ENCODE measurements at regions not wholly inside any gene's neighbourhood (a gene's known extent, or its start where the extent isn't known, plus 50 kb on each side); places are given as distances from the start of the nearest gene placed in this dataset.
A peak's percentile ranks its signal among the peaks of the same experiment; 100 is the strongest.
"Not testable (repeated sequence)": the region's sequence is repeated elsewhere in the genome, so short reads cannot be mapped to it uniquely, and the experiment has no call there.

DNA sequence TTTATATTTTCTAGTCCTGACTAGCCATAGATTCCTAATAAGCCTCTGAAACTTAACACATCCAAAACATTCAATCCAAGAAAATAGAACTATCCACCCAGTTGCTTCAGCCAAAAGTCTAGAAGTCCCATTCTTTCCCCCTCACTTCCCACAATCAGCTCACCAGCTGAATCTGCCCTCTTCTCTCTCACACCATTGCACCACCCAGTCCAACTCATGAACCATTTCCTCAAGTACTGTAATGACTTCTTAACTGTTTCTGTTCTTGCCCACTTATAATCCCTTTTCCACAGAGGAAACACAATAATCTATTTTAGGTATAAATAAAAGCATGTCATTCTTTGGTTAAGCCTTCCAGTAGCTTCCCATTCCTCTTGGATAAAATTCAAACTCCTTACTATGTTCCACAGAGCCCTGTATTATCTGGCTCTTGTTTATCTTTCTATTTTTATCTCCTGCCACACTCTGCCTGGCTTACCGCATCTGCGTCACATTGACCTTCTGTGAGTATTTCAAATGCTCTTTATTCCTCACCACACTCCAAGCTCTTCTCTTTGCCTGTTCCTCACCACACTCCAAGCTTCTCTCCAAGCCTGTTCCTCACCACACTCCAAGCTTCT, 205.9 kb upstream of the FRG1 start:
- DNase-seq: not testable (repeated sequence)

DNA sequence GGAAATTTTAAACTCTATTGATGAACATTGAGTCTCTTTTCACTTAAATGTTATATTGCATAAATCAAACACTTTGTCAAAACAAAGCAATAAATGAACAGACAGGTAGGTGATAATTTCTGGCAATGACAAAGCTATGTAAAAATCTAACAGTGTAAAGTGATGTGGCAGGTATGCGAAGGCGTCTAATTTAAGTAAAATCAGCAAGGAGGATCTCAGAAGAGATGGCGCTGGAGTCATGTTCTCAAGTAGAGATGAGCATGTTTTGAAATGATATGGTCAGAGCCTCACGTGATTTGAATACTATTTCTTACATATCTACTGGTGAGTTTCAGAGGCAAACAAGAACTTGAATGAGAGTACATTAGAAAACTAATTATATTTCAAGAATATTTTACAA, 204.0 kb upstream of the FRG1 start:
- DNase-seq: not testable (repeated sequence)

DNA sequence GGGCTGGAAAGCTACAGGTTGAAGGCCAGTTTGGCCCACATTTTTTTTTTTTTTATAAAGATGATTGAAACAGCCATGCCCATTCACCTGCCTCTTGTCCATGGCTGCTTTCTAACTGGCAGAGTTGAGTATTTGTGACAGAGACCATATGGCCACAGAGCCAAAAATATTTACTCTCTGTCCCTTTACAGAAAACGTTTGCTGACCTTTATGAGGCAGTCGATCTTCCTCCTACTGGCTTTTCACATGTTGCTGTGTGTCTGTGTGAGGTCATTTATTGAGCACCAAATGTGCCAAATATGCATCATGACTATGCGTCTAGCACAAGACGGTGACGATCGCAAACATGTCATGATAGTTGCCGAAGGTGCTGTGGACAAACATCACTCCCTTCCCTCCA, 200.6 kb upstream of the FRG1 start:
- DNase-seq: not testable (repeated sequence)

DNA sequence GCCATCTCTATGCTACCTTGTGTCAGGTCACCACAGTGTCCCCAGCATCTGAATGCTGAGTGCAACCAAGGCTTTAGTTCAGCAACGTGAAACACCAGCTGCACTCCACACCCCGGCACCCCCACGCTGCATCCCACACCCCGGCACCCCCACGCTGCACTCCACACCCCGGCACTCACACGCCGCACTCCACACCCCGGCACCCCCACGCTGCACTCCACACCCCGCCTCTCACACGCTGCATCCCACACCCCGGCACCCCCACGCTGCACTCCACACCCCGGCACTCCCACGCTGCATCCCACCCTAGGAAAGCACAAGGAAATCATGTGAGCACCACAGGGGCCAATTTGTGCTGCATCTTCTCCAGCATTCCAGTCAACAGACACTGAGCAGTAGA, 199.8 kb upstream of the FRG1 start:
- no peak for DNase-seq

DNA sequence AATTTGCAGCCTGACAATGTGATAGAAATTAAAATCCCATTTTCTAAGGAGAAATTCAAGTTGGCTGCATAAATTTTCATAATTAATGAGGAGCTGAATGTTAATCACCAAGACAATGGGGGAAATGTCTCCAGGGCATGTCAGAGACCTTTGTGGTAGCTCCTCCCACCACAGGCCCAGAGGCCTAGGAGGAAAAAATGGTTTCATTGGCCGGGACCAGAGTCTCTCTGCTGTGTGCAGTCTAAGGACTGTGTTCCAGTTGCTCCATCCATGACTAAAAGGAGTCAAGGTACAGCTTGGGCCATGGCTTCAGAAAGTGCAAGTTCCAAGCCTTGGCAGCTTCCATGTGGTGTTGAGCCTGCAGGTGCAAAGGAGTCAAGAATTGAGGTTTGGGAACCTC, 187.6 kb upstream of the FRG1 start:
- DNase-seq: not testable (repeated sequence)

DNA sequence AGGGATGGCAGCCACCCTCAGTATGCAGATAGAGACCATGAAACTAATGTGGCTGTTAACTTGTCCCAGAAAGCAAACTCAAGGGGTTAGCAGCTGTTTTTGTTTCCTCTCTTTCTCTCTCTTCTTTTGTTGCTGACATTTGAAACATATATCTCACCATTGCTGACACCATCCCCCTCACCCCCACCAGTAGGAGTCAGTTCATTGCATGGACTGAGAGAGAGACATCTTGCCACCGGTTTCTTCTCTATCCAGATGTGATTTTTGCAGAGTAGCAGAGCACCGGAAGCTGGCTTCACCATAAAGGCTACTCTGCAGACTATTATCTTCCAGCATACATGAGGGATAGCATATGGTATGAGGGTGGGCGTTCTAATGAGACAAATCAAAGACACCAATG, 177.1 kb upstream of the FRG1 start:
- DNase-seq: no peak

DNA sequence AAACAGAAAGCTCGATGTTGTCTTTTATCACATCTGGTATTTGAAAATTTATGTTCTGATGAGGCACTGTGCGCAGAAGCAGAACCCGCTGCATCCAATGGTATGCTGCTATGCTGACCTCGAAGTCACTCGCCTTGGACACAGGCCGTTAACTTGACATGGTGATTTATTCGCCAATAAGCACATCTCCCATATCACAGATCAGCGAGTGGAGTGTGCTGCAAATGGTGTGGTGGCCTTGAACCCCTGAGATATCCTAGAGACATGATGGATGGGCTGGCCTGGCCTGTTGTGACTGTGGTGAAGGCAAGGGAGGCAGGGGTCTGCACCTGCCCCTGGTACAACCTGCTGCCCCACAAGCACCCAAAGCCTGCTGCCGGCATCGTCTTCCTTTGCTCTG, 175.4 kb upstream of the FRG1 start:
- no peak for DNase-seq

DNA sequence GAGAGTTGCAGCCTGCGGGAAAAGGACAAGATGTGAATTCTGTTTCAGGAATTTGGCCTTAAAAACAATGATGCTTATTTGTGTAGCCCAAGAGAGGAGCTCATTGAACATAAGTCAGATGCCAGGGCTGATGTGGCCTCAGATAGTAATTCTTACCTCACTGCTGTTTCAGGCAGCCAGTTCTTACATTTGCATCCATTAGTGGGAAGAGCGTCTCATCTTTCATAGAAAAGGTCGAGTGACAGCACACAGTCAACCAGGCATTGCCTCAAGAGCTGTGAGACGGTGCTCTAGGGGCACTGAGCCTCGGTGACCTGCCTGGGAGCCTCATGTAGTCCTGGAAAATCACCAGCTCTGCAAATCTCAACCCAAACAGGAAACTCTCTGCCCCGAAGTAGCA, 174.9 kb upstream of the FRG1 start:
- no peak for DNase-seq

DNA sequence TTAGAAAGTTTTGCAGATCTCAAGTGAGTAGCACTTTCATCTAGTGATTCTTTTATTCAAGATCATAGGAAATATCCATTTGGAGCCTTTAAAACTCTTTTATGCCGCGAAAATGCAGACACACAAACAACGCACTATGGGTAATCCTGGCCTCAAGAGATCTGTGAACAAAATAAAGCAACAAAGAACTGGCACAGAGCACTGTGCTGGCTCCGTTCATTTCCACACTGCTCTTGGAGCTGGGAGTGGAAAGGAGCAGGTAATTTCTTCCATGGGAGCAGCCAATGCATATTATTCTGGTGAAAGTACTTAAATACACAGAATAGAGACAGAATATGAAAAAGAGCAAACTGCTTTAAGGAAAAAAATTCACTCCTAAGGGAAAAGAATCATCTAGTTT, 172.7 kb upstream of the FRG1 start:
- no peak for DNase-seq

DNA sequence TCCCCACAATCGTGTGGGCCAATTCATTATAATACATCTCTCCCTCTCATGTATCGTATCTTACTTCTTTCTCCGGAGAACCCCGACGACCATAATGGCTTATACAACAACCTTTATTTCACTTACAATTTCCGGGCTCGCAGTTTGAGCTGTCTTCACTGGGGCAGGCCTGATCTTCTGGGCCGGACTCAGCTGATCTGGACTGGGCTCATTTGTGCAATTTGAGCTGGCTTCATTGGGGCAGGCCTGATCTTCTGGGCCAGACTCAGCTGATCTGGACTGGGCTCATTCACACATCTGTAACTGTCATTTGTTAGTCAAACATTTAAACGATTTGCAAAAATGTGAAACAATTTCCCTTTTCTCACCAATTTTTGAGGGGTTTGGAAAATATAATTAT, 171.5 kb upstream of the FRG1 start:
- no peak for DNase-seq

DNA sequence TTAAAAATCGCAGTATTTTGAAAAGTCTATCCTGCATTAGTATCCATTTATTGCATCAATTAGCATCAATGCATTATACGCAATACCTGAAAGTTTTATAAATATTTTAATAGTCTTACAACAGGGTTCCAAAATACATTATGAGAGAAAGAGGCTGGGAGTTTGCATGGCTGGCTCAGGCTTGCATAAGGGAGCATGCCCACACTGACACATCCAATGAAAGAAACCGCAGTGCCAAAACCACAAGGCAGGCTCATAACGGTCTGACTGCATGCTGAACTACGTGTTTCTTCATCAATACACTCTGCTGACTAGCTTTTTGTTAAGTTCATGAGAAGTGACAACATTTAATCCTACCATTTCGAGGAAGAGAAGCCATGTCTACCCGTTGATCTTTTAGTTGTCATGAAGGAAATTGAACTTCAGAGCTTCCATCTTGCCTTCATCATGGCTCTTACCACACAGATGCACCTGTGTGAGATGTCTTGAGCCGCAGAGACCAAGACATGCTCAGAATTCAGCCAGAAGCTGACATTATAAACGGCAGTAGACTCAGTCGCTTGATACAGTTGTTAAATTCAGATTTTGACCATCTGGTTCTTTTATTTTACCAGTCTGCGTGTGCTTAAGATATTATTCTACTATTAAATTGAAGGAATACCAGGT, 168.8 kb upstream of the FRG1 start:
- no peak for DNase-seq

DNA sequence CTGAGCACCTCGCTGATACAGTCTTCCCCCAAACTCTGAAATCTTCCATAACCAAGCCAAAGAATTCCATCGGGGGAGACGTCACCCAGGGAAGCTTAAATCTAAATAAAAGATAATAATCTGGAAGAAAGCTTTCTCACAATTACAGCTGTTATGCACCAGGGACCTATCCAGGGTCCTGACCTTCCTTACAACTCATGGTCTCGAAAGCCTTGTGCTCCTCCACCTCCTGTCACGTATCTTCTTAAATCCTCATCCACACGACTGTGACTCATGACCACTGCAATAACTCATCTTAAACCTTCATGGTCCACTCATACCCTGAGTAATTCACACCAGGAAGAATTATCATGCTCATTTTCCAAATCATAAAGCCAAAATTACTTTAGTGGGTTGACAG, 166.8 kb upstream of the FRG1 start:
- DNase-seq: no peak

DNA sequence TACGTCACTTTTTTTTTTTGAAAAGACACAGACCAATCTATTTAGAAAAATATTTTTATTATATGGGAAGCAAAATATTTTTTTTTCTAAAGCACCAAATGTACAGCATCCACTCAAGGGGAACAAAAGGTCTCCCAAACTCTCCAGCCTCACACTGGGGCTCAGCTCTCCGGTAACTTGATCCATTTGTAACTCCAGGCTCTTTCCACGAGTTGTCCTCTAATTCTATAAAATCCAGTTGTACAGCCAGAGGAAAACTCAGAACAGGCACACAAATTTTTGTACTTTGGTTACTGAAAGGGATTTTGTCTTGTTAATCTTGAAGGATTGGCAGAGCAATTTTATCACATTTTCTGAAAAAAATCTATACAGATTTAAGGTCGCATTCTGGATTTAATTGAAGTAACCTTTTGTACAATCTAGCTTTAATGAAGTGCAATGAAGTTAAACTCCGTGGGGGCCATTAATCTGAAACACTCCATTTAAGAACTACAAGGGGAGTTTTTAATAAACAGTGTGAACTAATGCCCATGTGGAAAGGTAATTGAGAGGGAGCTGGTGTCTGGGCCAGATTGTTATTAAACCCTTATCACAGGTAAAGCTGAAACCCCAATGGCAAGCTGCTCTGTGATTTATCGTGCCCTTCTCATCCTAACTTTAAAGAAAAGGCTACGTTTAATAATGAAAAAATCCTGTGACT, 161.2 kb upstream of the FRG1 start:
- DNase-seq: no peak

DNA sequence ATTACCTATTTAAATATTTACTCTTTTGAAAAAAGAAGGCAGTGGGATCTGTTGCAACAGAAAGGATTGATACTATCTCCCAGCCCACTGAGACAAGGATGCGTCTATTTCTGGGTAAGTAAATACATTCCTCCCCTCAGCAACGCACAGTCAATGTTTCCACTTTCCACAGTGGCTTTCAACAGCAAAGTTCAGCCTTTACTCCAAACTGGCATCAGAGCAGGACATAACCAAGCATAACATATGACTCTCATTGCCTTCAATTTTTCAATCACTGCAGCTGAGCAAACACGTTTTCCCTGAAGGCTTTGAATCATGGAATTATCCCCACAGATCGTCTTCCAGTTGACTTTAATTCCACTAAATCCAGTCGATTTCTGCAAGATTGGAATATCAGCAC, 160.3 kb upstream of the FRG1 start:
- DNase-seq: no peak

DNA sequence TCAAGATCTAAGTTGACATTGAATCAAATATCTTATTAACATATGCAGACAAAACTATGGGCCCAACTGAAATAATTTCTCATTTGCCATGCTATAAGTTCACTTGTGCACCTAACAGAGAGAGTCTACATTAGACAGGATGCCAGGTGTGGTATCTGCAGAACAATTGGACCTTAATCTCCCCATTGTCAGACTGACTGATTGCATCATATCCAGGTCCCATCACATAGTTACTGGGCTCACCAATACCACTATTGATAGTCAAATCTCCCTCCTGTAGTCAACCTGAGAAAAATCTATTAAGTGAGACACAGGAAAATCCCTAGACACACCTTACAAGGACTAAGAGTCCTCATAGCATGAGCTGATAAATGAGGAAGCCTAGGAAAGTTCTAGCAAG, 156.0 kb upstream of the FRG1 start:
- DNase-seq: no peak

DNA sequence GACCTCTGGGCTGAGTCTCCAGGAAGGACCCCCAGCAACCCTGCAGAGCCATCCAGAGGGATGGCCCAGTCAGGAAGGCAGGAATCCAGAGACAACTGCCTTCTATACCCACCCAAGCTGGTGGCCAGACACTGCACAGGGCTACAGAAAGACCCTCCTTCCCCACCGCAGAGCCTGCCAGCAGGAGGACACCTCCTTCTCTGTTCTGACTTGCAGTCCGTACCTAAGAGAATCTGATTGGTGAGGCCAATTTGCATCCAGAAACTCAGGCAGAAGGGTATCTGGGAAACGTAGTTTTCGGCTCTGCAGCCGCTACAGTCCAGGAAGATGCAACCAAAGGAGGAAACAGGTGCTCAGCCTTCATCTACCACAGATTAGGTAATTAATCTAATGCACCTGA, 155.4 kb upstream of the FRG1 start:
- no peak for DNase-seq

DNA sequence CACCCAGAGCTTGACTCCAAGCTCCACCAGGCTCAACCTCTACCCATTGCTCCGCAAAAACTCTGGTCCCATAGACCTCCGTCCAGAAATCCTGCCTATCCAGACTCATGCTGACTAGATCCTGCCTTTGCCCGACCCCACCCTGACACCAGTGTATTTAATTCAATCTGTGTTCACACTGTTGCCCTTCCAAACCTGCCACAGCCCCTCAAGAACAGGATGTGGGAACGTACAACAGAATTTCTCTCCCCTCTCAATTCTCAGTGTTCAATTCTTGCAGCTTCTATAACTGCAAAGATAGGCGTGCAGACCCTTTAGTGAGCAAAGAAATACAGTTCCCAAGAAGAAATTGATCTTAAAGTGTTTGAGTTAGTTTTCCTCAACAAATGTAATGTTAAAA, 154.2 kb upstream of the FRG1 start:
- DNase-seq: no peak

DNA sequence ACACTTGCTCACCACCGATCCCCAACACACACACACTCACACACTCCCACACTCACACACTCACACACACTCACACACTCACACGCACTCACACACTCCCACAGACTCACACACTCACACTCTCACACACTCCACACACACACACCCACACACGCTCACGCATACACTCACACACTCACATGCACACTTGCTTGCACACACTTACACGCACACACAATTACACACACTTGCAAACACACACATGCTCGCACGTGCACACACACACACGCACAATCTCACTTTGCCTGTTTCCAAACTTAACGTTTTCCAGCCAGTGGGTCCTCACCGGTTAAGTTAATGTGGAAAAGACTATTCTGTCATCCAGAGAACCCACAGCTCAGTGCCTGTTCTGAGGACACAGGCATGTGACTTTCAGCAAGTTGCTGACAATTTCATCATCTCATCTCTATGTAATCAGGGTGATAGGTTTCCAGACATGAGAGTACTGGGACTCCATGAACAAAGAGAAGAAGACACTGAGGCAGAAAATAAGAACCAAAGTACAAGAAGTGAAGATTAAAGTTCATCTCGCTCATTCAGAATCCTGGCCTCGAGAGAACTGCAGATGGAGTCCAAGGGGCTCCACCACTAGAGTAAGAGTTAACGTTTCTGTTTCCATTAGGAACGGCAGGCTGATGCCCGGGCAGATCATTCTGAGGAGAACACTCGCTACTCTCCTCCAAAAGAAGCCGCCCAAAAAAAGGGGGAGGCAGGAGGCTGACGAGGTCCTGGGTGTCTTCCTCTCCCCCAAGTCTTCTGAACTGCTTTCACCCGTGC, 153.2 kb upstream of the FRG1 start:
- DNase-seq: no peak

DNA sequence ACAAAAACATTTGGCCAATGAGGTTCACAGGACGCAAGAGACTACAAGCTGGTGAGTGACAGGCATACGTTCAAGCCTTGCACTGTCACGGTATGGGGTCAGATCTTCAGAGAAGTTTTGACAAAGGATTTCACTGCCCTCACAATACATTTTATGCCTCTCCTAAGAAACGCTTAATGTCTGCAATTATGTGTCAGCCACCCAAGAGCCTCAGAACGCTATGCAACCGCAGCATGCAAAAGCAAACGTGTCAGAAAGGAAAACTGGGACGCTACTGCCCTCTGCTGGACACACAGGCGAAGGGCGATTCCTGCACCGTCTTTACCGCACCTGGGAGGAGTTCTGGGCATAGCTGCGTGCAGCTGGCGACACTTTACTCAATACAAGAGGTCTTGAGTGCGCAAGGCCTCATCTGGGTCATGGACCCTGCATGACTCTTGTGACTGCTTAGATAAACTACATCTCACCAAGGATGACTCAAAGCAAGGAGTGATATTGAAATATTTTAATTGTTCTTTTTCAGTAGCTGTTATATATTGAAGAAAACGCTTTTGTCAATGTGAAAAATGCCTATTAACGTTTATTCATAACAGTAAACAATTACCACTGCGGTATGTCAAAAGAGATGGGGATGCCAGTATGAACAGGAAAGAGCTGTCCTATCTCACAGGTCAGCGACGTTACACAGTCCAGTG, 147.6 kb upstream of the FRG1 start:
- DNase-seq: peak; percentile 68 to 72

DNA sequence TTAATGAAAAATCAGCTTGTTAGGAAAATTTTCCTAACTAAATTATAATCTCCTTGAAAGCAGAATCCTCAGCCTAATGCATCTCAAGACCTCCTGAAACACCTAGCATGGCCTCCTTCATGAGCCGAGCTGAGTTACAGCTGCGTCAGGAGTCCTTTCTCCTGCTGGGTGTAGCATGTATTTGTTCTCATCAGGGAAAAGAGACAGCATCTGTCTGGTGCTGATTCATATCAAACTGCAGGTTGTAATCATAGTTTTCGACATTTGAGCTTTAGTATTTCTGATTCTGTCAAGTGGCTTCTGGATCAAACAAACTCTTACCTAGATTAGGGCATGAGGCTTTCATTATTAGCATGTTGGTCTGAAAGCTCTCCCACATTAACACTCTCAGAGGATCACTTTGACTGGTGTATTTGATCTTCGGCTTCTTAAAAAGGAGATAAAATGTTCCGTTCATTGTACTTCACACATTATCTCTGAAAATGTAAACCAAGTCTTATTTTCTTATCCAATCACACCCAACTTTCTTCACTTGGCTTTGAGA, 140.1 kb upstream of the FRG1 start:
- no peak for DNase-seq

DNA sequence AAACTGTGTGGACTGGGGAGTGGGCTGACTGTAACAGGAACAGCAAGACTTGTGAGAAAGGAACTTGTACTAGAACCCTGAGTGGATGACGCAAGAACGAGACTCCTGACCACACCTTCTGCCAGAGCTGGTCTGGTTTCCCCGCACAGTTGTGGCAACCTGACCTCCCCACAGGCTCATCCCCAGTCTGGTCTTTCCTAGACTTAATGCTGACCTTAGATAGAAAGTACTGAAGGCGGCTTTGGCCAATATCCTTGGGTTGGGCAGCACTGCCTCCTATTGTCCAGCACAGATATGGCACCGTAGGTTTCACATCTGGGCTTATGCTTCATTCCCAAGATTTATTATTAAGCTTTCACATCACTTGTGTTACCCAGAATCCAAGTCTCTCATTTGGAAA, 137.8 kb upstream of the FRG1 start:
- DNase-seq: no peak

DNA sequence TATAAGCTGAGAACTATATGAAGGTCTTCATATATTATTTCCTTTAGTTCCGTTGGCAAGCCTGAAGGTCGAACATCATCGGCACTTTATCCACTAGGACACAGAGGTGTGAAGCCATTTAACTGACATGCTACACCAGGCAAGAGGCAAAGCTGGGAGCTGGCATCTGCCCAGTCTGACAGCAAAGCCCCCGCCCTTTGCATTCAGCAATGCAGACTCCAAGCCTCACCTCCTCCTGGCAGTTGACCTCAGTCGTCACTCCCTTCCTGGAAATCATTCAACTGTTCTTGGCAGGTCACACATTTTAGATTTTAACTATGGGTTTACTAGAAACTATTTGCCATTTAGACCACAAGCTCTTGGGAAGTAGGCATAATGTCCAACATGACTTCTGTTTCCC, 135.8 kb upstream of the FRG1 start:
- no peak for DNase-seq

DNA sequence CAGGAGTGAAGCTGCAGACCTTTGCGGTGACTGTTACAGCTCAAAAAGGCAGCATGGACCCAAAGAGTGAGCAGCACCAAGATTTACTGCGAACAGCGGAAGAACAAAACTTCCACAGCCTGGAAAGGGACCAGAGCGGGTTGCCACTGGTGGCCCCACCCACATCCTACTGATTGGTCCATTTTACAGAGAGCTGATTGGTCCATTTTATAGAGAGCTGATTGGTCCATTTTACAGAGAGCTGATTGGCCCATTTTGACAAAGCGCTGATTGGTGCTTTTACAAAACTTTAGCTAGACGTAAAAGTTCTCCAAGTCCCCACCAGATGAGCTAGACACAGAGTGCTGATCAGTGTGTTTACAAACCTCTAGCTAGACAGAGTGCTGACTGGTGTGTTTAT, 134.2 kb upstream of the FRG1 start:
- DNase-seq: no peak
